Activated CD4-positive, alpha-beta T cell treated with anti-CD3 and anti-CD28 coated beads, Interleukin-2, Interleukin-4, amounts not matched to agents 100 ng/mL and 50 ng/mL, durations not matched to agents 16 hours and 8 hours (primary cell): ENCODE measurements at regions not wholly inside any gene's neighbourhood (a gene's known extent, or its start where the extent isn't known, plus 50 kb on each side); places are given as distances from the start of the nearest gene placed in this dataset.
"Not testable (repeated sequence)": the region's sequence is repeated elsewhere in the genome, so short reads cannot be mapped to it uniquely, and the experiment has no call there.

Experiments used
- DNase-seq: peaks from one replicate; pipeline ENCODE4 v3.0.0-alpha.2; 2020; ENCODE audit warnings: low spot score

DNA sequence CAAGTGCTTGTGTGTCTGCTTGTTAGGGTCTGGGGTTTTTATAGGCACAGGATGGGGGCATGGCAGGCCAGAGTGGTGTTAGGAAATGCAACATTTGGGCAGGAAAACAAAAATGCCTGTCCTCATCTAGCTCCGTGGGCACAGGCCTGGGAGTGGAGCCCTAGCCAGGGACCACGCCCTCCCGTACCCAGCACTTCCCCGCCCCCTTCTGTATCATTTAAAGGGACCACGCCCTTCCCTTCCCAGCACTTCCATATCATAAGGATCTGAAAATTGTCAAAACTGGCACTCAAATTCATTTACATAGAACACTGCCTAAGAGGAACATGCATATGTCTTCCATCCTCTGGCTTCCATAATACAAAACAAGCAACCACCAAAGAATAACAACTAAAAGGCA lies 185.8 kb downstream of the B3GLCT start:
- DNase-seq = no peak

- peak; percentile 16 for DNase-seq
Observed at GRCh38 chr13:31394506-31394905, 194.7 kb downstream of the B3GLCT start.

GRCh38 chr13:31395090-31395489 lies 195.3 kb downstream of the B3GLCT start:
- DNase-seq = peak; percentile 4

DNA sequence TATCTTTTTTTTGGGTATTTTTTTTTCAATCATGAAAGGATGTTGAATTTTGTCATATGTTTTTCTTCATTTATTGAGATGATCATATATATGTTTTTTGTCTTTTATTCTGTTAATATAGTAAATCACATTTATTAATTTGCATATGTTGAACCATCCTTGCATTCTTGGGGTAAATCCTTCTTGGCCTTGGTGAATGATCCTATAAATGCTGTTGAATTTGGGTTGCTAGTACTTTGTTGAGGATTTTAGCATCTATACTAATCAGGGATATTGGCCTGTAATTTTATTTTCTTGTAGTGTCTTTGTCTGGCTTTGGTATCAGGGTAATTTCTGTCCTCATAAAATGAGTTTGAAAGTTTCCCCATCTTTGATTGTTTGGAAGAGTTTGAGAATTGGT lies 199.9 kb downstream of the B3GLCT start:
- no peak for DNase-seq

DNA sequence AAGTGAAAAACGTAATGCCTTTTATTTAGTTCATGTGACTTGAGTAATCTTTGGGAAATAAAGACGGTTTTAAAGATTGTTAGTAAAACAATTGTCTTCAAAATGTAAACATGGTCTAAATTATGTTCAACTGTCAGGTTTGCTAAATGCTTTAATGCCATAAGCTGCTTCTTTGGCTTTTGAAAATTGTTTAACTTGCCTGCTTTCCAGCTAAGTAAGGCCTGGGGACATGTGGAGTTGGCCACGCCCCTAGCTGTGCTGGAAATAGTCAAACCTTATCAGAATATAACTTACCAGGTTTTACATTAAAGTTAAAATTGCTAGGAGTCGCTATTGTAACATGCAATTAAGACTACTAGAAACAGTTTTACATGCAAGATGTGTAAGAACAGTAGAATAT lies 203.9 kb downstream of the B3GLCT start:
- not testable (repeated sequence) for DNase-seq

DNA sequence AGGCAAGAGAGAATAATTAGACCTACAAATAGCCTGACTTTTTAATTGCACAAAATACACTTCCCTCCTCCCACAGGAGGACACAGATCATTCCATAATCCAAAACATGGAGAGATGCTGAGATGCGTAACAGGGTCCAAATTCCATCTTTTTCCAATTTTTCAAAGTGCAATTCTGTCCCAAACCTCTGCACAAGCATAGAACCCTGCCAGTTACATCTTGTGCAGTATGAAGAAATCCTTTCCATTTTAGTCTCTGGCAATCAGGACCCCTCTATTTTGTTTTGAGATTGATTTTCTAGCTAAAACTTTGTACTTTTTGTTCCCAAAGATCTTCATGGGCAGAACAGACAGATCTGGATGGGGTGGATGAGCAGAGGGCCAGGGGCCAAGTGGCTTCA lies 209.2 kb downstream of the B3GLCT start:
- DNase-seq = no peak

GRCh38 chr13:31409678-31410356 lies 210.0 kb downstream of the B3GLCT start:
- no peak for DNase-seq

- no peak for DNase-seq
Observed at GRCh38 chr13:31413516-31413915, 213.7 kb downstream of the B3GLCT start.

- DNase-seq = no peak
Observed at GRCh38 chr13:31416066-31416465, 216.3 kb downstream of the B3GLCT start.

DNA sequence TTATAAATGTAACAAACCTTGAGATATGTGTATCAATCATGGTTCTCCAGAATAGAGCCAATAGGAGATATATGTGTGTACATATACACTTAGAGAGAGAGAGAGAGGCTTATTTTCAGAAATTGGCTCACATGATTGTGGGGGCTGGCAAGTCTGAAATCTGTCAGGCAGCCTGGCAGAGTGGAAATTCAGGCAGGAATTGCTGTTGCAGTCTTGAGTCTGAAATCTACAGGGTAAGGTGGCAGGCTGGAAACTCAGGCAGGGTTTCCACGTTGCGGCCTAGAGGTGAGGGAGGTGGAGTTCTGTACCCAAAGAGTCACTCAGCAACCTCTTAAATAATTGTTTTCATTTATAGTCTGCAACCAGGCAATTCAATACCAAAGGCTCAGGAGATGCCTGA lies 218.4 kb downstream of the B3GLCT start:
- DNase-seq = no peak

DNA sequence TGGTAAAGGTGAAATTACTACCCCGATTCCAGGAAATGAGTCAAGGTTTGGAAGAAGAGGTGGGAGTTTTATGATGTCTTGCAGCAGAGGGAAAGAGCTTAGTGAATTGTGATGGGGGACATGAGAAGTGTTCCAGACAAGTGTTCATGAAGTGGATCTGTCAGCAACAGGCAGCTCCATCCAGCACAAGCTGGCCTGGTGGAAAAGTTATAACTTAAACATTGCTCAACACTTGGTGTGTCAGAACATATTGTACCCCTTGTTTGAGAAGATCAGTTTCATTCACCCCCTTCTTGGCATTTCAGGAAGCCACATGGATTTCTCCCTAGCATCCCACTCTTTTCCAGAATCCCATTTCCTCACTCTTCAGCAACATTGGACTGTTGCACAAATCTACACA lies 222.0 kb downstream of the B3GLCT start:
- no peak for DNase-seq

DNA sequence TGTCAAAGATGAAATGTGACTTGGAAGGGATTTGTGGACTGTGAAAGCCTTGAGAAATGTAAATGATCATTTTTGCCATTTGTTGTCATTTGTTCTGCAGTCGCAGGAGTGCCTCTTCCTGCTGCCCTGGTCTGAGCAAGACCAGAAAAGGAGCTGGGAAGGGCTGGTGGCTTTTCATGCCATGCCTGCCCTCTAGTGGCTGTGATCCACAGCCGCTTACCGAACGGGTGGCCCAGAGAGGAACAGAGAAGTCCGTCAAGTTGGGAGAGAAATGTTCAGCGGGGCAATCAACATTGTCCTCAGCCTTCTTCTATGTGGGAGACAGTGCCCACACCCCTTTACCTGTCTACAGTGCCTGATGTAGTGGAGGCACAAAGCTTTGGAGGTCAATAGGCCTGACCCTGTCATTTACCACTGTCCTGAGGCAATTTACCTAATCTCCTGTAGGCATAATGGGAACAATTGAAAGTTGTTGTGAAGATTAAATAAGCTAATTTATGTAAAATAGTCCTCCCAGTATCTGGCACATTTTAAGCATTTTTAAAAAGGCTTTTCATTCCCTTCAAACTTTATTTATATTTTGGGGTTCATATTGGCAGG lies 224.5 kb downstream of the B3GLCT start:
- peak; percentile 64 for DNase-seq

GRCh38 chr13:31426395-31426794 lies 226.6 kb downstream of the B3GLCT start:
- DNase-seq = no peak

DNA sequence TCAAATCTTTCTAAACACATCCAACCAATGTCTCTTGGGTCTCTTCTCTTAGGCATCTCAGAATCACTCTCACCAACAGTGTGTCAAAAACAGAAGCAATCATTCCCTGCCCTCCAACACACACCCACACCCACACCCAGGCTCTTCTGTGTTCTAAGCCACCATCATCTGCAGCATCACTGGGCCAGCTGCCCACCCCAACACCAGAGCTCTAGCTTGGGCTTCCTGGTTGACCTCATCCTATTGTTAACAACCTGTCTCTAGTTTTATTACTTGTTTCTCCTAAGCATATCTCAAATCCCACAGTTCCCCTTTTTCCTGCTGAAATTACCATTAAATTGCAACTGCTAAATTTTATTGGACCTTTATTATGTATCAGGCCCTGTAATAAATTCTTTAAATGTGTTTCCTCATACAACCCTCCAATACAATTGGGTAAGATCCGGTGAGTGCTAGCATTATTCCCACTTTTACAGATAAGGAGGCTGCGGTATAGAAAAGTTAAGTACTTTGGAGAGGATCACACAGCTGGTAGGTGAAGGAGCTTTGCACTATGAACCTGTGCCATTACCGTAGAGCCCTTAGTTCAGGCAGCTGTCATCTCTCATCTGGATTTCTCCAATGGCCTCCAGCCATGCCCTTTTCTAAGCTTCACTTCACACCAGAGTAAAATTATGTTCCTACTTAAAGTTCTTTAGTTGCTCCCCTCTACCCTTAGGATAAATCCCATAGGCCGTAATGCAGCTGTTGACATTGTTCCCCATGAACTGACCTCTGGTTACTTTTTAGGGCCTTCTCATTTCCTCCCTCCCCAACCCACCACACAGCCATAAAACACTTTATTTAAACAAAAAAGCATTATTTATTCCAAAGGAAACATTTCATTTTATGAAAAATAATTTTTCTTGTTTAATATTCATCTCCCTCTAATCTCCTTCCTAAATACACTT lies 227.7 kb downstream of the B3GLCT start:
- DNase-seq = no peak

- DNase-seq = peak; percentile 59
Observed at GRCh38 chr13:31431722-31432137, 232.0 kb downstream of the B3GLCT start.

DNA sequence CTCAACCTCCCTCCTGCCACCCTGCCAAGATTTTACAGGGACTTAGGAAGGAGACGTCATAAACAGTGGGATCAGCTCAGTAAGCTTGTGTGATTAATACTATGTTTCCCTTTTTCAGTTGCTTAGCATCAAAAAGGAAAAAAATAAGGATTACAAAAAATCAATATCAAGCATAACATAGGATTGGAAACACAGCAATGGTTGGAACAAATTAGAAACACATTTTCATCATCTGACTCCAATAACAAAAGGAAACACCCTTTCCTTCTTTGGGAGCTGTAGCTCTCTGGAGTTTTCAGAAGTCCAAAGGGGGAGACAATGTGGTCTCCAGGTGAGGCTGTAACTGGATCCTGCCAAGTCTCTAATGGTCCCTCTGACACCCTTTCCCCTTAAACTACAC lies 233.4 kb downstream of the B3GLCT start:
- no peak for DNase-seq

DNA sequence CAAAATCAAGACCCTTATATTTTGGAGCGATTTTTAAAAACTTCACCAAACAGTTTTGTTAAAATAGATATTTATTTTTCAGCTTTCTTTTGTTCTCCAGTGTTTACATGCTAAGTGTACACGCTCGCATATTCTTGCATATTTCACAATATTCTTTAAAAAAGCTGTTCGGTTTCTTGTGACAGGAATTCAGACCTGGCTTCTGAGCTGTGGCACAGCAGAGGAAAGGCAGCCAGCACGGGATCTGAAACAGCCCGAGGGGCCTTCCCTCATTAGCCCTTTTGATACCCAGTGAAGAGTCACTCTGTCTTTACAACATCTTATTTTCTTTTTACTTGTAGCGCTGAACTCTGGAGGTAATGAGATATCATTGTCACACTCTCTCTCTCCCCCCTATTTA lies 234.0 kb downstream of the B3GLCT start:
- no peak for DNase-seq

DNA sequence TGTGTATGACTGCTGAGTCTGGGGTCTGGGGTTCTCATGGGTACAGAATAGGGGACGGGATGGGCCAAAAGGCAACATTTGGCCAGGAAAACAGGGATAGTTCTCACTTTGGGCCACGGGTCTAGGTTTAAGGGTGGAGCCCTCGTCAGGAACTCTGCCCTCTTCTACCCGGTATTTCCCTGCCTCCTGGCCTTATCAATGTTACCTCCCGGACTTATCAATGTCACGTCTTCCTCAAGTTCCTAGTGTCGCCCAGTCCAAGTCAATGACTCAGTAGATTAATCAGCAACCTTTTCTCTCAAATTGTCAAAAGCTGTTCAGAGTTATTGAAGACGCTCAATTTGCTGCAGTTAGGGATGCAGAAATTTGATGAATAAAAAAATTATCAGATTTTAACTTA lies 234.8 kb downstream of the B3GLCT start:
- DNase-seq = no peak

DNA sequence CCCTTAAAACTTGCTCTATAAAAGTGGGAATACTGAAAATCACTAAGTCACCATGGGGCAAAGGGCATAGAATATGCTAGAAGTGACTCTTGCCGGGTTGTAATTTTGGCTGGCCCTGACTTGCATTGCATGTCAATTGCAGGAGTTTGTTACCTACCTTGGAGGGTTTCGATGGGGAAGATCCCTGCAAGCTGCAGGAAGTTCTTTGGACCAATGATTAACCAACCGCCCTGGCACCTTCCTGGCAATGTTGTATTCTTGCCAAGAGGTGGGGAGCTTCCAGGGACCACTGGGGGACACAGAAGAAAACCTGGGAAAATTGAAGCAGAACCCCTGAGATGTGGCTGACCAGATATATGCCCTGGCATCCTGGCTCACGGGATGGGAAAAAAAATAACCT lies 235.8 kb downstream of the B3GLCT start:
- DNase-seq = no peak

DNA sequence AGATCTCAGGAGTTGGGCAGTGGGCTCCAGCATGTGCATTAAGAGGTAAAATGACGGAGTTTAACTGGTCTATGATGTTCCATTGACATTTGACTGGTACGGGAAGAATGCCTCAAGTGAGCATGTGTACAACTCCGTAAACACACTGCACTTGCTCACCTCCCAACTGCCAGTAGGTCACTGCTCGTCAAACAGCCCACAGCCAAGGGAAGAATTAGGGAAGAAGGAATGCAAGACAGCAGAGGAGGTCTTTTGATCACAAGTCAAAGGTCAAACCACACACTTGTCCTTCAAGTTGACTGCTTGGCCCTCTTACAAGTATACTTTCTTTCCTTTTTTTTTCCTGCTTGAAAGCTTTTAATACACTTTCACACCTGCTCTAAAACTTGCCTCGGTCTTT lies 236.7 kb downstream of the B3GLCT start:
- no peak for DNase-seq

DNA sequence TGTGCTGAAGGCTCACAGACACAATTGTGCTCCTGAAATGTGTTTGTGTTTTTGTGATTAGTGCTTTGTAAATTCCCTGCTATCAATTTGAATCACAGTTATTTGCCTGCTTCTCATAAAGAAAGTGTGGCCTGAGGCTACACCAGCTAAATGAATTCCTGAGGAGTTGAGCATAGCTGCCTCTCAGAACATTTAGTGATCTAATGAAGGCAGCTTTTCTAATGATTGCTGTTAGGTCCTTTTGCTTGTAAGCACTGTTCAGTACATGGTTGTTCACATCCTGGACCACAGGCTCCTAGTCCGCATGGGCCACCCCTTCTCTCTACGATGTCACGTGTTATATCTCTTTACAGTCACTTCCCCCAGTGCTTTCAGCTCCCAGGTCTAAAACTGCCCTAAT lies 238.2 kb downstream of the B3GLCT start:
- peak; percentile 6 for DNase-seq

DNA sequence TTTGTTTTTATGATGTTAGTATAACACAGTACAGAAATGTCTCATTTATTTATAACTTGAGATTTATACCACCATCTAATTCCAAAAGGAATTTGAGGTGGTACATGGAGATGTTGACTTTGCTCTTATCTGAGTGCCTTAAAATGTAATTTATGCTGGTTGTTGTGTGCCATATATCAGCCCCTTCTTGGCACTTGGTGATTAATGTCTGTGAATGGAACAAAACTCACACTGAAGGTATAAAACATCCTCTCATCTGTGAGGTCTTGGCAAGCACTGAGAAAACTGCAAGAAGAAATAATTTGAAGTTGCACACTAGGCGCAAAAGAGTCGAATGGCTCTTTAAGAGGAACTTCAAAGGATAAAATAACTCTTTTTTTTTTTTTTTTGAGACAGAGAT lies 240.4 kb downstream of the B3GLCT start:
- DNase-seq = no peak
